Activated CD4-positive, alpha-beta T cell treated with anti-CD3 and anti-CD28 coated beads, Interleukin-2, Interleukin-6, amounts not matched to agents 100 ng/mL and 50 ng/mL, durations not matched to agents 16 hours and 8 hours (primary cell): ENCODE measurements at regions not wholly inside any gene's neighbourhood (a gene's known extent, or its start where the extent isn't known, plus 50 kb on each side); places are given as distances from the start of the nearest gene placed in this dataset.
"Not testable (repeated sequence)": the region's sequence is repeated elsewhere in the genome, so short reads cannot be mapped to it uniquely, and the experiment has no call there.

ENCODE experiments used
- DNase-seq: peaks from one replicate; pipeline ENCODE4 v3.0.0-alpha.2; 2020

GRCh38 chr3:16056217-16056616 lies 118.3 kb upstream of the GALNT15 start:
- no peak for DNase-seq

DNA sequence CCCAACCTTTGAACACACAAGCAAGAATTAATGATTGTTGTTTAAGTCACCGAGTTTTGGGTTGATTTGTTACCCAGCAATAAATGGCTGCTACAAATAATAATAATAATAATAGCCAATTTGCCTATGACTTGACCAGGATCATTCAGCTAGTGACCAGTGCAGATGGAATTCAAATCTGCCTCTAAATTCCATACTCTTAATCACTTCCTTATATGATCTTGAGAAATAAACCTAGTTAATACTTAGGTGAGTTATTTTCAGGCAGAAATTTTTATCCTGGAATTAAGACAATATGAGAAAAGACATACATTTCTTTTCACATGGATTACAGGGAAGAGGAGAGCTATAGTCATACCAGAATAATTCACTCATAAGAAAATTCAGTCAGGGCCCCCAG lies 116.0 kb upstream of the GALNT15 start:
- DNase-seq = no peak

GRCh38 chr3:16059081-16059537 lies 115.4 kb upstream of the GALNT15 start:
- no peak for DNase-seq

GRCh38 chr3:16059711-16060357 lies 114.6 kb upstream of the GALNT15 start:
- no peak for DNase-seq

DNA sequence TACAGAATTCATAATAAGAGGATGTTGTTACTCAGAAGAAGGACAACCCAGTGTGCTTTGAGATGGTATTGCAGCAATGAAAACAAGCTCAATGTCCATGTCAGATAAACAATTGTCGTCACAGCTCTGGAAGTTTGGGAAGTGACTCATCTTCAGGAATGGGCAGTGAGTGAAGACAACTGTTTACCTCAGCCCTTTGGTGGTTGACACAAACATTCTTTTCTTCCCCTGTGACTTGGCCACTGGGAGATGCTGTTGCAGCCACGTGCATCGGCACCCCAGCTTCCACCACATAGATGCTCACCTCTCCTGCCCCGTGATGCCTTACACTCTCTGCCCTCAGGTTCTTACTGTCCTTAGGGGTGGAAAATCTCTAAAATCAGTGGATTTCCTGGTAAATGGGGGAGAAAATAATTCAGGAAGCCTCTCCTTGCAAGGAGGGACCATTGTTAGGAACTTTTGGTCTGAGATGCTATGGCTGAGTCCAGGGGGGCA lies 114.1 kb upstream of the GALNT15 start:
- DNase-seq = no peak

DNA sequence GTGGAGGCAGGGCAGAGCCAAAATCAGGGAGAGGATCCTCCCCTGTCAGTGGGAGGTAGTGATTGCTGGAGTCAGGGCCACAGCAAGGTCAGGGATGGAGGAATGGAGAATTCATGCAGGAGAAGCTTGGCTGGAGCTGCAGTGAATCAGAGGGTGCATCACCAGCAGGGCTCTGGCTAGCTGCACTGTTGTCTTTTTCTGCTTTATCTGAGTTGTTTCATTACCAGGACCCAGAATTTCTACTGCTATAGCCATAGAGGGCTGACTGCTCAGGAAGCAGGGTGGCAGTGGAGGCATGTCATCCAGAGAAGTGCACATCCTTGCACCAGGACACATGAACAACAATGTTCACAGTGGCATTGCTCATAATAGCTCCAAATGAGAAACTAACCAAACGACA lies 113.5 kb upstream of the GALNT15 start:
- no peak for DNase-seq

GRCh38 chr3:16061491-16061890 lies 113.0 kb upstream of the GALNT15 start:
- no peak for DNase-seq

GRCh38 chr3:16063603-16064002 lies 110.9 kb upstream of the GALNT15 start:
- DNase-seq = no peak

DNA sequence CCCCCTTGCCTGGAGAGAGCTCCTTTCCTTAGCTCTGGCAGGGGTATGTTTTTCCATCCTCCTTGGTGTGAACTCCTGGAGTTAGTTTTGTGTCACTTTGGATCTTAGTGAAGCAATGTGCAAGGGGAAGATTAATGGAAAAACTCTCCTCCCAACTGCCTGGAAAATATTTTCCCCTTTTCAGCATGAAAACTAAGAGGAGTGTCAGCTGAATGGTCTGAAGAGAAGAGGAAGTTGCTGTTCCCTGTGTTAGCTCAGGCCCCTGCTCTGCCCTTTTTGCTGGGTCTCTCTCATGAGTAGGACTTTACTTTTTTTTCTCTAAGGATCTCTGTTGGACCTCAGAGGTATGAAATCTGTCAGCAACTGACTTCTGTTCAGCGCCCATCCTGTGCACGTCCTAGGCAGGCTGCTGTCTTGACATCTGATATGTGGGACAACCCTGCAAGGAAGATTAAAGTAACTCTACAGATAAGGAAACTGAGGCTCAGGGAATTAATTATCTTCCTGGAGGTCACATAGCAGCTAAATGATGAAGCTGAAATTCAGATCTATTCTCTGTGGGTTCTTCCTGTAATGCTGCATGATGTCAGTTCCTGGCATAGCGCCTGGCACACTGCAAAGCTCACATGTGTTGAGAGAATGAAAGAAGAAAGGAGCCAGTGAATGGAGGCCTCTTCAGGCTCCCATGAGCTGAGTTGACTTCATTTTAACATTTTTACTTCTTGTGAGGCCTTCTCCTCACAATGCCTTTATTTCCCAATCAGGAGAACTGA lies 109.7 kb upstream of the GALNT15 start:
- no peak for DNase-seq

DNA sequence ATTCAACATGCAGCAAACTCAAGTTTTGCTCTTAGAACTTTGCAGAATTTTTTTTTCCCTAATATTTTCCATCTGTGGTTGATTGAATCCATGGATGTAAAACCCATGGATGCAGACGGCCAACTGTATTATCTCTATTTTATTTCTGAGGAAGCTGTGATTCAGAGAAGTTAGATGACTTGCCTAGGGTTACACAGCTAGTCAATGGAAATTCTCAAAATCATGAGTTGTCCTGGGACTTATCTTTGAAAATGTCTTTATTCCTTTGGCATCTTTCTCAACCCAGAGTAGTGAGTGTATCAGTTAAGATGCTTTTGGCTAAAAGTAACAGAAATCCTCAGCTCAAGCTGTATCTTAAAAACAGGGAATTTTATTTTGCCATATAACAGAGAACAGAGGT lies 107.9 kb upstream of the GALNT15 start:
- no peak for DNase-seq

DNA sequence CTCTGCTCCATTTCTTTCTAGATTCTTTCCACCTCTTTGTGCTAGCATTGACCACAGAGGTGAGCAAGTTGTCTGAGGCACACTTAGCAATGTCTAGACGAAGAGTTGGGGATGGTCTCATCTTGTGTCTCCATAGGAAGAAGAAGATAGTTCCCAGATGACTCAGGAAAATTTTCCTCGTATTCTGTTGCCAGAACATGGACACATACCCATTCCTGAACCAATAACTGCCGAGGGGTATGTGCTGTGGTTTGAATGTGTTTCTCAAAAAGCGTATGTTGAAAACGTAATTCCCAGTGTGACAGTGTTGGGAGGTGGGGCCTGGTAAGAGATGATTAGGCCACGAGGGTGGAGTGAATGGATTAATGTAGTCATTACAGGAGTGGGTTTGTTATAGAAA lies 107.5 kb upstream of the GALNT15 start:
- no peak for DNase-seq

GRCh38 chr3:16067837-16068471 lies 106.5 kb upstream of the GALNT15 start:
- no peak for DNase-seq

DNA sequence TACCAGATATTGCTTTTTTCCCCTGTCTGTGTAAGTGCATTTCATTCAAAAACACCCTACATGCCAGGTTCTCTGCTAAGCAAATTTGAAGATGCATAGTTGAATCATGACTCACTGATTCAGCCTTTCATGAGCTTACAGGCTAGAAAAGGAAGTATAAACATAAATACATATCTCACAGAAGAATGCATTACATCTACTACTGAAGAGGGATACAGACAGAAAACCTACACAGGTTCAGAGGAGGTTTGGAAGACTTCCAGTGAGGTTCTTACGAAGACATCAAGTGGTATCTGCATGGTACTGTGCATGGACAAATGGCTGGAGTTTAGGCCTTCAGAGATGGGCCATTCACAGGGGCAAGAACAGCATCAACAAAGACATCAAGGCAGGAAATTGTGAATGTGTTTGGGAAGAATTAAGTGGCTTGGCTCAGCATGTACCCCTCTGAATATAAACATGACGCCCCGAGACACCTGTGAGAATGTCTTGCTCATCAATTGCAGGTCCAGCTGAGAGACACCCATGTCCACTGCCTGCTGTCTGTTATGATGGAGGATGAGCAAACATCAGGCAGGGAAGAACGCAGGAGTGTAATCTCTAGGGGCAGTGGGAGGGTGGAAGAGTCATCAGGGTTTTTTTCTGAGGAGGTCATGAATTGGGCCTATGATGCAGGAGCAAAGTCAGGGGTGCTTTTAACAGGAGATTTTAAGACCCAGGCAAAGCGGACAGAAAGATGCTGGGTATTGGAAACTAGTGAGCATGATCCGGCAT lies 105.1 kb upstream of the GALNT15 start:
- no peak for DNase-seq

GRCh38 chr3:16070707-16071106 lies 103.8 kb upstream of the GALNT15 start:
- no peak for DNase-seq

GRCh38 chr3:16071206-16071605 lies 103.3 kb upstream of the GALNT15 start:
- no peak for DNase-seq

- DNase-seq = no peak
These were observed 101.9 kb upstream of the GALNT15 start for GRCh38 chr3:16072420-16073110.

DNA sequence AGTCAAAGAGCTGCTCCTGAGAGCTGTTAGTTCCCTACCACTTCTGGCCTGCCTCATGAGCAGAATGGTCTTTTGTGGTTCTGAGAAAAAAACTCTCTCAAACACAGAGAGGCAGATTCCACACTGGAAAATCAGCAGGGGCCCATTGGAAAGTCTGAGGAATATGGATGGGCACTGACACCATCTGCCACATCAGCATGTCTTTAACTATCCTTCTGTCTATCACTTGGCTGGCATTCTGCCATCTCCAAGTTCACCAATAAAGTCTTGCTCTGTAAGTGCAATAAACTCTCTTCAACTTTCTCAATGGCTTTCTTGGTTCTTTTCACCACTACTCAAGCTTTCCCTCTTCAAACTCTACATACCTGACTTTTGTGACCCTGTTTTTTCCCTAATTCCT lies 101.3 kb upstream of the GALNT15 start:
- DNase-seq = no peak

DNA sequence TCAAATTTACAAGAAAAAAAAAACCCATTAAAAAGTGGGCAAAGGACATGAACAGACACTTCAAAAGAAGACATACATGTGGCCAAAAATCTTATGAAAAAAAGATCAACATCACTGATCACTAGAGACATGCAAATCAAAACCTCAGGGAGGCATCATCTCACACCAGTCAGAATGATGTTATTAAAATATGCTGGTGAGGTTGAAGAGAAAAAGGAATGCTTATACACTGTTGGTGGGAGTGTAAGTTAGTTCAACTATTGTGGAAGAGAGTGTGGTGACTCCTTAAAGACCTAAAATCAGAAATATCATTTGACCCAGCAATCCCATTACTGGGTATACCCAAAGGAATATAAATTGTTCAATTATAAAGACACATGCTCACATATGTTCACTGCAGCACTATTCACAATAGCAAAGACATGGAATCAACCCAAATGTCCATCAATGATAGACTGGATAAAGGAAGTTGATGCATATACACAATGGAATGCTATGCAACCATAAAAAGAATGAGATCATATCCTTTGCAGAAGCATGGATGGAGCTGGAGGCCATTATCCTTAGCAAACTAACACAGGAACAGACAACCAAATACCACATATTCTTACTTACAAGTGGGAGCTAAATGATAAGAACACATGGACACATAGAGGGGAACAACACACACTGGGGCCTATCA lies 100.3 kb upstream of the GALNT15 start:
- DNase-seq = not testable (repeated sequence)

GRCh38 chr3:16075647-16076046 lies 98.8 kb upstream of the GALNT15 start:
- DNase-seq = no peak

DNA sequence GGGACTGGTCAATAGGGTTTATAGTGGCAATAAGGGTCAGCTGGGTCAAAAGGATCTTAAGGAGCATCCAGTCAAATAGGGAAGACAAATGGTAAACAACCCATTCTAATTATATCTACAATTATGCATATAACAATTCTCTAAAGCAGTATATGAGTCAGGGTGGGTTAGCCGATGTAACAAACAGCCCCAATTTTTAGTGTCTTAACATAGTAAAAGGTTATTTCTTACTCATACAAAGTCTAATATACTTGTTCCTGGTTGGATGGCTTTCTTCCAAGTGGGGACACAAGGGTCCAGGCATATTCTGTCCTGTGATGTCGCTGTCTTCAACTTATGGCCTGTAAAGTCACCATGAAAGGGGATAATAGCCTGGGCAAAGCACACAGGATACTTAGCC lies 97.9 kb upstream of the GALNT15 start:
- no peak for DNase-seq

- DNase-seq = not testable (repeated sequence)
These were observed 97.3 kb upstream of the GALNT15 start for GRCh38 chr3:16077146-16077545.

- not testable (repeated sequence) for DNase-seq
These were observed 96.8 kb upstream of the GALNT15 start for GRCh38 chr3:16077681-16078080.
